GM11168 (cell line): ENCODE measurements at regions not wholly inside any gene's neighbourhood (a gene's known extent, or its start where the extent isn't known, plus 50 kb on each side); places are given as distances from the start of the nearest gene placed in this dataset.

ENCODE experiments used
- in situ Hi-C: fragments of 300-500 bp; cut with MboI; formaldehyde crosslinking; loops from one replicate; pipeline ENCODE4 v1.12.0; 2022; ENCODE audit warnings: low sequenced_read_pairs; ENCODE audit not compliant: unreplicated experiment

DNA sequence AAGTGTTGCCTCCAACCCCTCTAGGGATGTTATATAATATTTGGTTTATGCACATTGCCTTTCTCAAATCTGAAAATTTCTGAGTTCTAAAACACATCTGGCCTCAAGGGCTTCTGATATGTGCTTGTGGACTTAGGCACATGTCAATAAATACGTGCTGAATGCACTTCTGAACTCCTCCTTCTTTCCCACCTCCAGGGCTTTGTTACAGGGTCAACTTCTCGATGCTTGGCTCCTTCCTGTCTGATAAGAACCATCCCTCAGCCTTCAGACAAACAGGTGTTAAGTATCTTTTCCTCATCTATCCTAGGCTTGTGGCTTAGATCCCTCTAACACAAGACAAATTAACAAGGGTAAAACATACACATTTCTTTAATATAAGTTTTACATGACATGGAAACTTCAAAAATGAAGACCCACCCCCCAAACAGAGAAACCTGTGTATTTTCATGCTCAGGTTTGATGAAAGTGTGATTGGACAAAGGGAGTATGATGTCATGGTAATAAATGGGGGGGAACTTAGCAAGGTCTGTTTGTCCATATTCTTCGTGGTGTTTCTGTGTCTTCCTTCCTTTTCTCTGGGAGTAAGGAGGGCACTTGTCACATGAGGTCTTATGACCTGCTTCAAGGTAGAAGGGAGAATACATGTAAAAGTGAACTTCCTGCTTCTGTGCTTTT lies 326.9 kb downstream of the CD83 start:
- in situ Hi-C loops, result no loop called here

DNA sequence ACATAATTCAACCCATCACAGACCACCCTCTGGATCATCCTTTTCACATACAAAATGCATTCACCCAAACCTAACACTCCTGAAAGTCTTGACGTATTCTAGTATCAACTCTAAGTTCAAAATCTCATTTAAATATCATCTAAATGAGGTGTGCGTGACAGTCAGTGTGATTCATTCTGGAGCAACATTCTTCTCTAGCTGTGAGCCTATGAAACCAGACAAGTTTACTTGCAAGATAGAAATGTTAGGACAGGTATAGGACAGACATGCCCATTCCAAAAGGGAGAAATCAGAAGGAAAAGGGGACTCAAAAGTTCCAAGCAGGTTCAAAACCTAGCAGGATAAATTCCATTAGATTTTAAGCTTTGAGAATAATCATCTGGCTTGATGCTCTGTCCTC lies 329.7 kb downstream of the CD83 start:
- in situ Hi-C loops, result no loop called here

DNA sequence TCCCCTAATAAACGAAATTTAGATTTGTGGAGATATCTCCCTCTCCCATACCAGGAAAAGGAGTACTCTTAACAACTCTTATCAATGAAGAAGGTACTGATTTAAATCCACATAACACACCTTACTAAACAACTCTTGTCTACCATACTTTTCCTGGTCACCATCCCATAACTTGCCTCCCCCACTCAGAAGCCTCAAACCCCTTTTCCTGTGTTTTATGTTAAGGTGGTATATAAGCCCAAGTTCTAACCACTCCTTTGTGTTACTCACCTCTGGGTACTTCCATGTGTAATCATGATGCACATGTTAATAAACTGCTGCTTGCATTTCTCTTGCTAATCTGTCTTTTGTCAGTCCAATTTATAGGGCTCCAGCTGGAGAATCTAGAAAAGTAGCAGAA lies 330.7 kb downstream of the CD83 start:
- in situ Hi-C loops, result no loop called here

DNA sequence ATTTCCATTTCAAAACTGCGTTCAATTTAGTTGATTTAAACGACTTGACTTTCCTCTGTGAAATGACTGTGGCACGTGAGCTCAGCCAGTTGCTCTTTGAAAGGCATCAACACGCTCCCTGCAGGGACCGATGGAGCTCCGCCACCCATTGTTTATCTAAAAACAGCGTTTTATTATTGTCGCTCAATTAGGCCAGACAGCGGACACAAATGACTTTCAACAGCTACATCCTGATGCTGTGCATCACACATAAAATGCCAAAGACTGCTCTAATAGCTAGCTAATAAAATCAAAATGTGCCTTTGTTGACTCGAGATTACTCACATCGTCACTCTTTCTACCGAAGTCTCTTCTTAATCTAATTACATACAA lies 332.5 kb downstream of the CD83 start:
- in situ Hi-C loops, result no loop called here

DNA sequence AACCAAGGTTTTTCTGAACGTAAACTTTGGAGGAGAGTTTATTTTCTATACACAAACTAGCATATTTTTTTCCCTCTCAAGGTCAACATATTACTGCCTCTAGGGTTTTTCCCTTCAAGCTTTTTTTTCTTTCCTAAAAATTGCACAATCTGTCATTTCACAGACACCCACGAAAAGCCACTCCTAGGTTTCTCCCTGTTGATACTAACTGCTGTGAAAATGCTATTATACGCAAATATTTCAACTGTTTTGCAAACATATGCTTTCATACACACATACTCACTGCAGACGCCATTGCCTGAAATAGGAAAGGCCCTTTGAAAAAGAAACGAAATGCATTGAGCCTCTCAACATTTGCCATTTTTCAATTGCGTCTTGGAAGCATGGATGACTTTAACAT lies 333.0 kb downstream of the CD83 start:
- in situ Hi-C loops, result no loop called here

DNA sequence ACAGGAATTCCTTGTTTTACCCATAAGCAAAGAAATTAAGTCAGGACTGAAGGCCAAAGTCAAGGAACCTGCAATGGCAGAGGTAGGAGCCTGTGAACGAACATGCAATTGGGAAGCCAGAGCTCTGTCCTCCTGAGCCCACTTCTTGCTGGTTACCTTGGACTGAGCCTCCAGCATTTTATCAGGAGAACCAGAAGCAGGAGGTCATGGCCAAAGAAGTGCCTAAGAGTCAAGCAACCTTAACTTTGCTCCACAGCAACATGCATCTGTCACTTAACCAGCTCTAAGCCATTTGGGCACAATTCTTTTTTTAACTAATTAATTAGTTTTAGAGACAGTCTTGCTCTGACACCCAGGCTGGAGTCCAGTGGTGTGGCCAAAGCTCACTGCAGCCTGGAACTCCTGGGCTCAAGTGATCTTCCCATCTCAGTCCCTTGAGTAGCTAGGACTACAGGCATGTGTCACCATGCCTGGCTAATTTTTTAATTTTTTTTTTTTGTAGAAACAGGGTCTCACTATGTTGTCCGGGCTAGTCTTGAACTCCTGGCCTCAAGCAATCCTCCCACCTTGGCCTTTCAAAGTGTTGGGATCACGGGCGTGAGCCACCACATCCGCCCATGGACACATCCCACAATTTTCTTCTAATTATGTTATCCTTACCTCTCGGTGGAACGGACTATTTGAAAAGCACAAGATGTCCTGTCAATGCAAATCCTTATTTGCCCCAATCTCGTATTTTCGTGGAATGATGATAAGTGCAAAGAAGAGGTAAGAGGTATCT lies 334.2 kb downstream of the CD83 start:
- in situ Hi-C loops, result no loop called here

DNA sequence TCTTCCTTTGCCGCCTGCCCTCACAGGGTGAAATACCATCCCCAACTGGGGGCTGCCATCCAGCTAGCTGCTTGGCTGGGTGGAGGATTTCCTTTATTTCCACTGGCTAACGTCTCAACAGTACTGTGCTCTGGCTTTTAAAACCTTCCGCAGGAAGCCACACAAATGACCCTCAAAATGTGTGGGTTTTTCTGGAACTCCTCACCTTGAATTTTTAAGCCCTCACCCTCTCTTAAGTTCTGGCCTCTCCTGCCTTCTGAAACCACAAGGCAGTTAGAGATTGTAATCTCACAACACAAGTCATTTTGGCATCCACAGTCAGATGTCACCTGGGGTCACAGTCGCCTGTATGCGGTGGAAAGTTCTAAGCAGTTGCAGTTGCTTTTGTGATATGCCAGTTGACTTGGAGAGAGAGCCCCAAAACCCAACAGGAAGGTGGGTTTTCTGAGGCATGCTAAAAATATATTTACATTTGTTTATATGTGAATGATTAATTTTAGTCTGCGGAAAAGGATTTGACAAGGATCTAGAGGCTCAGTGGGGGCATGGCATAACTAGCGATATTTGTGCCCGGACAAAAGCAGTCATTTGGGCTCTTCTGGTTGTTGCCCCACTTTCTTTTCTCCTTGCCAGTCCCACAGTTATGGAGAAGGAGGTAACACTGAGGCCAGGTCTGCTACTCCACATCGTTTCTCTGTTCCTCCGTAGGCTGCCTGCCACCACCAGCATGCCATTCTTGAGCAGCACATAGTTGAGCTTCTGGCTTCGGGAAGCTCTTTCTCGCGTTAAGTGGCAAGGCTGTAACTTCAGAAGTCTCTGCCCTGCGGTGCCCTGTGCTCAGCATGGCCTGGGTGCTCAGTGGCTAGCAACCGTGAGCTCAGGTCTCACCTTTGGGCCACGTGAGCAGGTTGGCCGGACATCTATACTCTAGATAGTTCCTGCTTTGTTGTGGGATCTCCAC lies 335.3 kb downstream of the CD83 start:
- in situ Hi-C loops, result no loop called here

DNA sequence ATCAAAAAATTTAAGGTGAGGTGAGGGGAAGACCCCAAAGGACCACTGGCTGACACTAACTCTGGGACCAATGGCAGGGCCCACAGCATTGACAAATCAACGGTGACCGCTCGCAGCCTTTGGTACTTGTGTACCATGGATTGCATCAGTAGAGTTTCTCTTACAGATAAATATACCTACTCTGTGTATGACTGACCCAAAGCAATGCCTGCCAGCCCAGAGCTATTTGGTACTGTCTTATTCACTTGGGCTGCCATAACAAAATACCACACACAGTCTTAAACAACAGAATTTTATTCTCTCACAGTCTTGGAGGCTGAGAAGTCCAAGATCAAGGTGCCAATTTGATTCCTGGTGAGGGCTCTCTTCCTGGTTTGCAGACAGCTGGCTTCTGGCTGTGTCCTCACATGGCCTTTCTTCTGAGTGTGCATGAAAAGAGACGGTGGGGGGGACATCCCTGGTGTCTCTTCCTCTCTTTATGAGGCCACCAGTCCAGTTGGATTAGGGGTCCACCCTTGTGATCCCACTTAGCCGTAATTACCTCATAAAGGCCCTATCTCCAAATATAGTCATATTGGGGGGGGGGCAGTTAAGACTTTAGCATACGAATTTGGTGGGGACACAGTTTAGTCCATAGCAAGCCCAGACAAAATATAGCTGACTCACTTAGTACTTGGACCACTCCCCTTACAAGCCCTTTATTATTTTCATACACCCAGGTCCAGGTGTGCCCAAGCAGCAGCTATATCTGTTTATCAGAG lies 336.3 kb downstream of the CD83 start:
- in situ Hi-C loops, result no loop called here

DNA sequence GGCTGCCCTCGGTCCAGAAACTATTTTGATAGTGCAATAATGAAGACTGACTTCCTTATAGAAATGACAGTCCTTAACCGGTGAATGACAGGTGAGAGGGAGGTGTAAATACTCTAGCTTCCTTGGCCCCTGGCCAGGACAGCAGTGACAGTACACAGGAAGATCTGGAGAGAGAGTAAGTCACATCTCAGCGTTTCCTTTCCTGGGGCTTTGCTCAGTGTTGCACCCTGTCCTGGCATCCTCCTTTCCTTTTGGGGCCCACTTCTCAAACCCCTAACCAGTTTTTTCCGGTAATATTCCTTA lies 336.9 kb downstream of the CD83 start:
- in situ Hi-C loops, result no loop called here

DNA sequence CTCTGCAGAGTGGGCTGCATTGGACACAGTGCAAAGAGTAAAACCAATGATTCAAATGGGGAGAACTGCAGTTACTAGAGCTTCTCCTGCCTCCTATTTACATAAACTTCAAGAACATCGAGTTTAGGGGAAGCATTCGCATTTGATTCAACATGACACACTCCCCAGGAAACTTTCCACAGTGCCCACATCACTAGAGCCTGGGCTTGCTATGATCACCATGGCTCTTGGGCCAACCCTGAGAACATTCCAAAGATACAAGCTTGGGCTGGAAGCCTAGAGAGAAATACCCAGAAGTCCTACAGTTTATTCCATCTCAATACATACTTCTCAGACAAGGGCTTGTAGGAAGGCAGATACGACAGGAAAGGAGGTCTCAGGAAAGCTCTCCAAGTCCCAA lies 337.9 kb downstream of the CD83 start:
- in situ Hi-C loops, result no loop called here

DNA sequence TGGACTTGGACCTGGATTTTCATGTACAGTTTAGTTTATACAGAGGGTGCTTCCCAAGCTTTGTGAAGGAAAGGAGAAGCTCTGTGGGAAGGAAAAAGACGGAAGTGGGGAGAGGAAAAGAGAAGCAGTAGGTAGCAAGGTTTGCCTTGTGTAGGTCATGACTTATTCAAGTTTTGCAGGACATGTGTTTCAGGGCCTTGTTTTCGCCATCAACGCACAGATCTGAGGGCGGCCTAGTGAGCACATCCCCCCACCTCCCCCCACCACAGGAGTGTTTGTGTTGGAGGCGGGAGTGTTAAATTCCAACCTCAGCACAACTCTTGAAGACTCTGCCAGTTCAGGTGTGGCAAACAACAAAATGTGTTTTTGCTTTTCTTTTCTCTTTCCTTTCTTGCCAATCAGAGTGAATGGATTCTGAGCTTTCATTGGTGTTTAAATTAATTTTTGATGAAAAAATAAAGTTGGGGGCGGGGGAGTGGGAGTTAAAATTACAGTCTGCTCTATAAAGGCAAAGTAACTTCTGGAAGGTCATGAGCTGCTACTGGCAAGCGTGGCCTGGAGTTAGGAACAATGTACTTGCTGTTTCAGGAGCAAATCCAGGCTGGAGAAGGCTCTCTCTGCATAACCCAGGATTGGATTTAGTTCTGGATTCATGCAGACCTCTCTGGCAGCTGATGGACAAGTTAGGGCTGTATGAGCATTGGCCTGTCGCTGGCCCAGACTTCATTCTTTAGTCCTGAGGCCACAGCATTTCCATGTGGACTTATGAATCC lies 338.5 kb downstream of the CD83 start:
- in situ Hi-C loops, result no loop called here

DNA sequence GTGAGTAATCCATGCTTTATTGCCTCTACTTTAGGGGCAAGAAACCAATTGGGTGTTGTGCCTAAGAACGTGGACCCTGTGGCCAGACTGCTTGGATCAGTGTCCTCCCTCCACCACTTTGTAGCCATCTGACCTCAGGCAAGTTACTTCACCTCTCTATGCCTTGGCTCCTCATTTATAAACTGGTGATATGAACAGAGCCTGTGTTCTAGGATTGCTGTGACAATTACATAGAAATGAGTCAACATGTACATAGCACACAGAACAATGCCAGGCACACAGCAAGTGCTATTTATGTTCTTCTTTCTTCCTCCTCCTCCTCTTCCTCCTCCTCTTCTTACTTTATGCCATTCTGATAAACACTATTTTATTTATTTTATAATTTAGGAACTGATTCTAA lies 339.4 kb downstream of the CD83 start:
- in situ Hi-C loops, result no loop called here

DNA sequence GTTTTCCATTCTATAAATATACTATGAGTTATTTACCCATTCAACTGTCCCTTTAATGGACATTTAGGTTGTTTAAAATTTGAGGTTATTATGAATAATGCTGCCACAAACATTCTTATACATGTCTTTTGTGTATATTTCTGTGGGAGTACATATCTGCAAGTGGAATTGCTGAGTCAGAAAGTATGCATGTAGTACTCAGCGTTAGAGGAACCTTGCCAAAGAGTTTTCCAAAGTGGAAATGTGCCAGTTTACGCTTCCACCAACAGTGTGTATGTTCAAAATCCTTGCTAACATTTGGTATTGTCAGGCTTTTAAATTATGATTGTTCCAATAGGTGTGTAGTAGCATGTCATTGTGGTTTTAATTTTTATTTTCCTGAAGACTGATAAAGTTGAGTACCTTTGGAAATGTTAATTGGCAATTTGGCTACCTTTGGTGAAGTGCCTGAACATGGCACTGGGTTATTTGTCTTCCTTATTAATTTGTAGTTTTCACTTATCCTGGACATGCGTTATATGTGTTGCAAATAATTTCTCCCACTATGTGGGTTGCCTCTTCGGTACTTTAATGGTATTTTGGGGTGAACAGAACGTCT lies 341.2 kb downstream of the CD83 start:
- in situ Hi-C loops, result no loop called here

DNA sequence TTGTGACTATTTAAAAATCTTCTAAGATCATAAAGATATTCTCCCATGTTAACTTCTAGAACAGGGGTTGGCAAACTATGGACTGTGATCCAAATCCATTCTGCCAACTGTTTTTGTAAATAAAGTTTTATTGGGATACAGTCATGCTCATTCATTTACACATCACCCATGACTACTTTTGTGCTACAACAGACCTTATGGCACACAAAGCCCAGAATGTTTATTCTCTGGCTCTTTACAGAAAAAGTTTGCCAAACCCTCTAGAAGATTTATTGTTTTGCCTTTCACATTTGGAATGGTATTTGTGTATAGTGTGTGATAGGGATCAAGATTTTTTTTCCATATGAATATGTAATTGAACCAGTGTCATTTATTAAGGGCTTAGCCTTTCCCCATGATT lies 341.7 kb downstream of the CD83 start:
- in situ Hi-C loops, result no loop called here

DNA sequence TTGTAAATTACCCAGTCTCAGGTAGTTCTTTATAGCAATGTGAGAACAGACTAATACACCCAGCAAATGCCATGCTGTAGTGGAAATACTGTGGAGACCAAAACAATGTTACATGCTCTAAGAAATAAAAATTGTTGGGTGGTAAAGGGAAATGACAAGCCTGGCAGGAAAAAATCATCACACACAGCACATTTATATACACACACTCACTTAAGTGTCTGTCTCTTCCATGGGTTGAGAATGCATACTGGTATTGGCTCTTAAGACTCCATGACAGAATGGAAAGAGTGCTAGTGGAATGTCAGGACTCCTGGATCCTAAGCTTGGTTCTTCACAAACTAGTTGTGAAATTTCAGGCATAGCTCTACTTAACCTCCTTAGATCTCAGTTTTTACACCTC lies 343.0 kb downstream of the CD83 start:
- in situ Hi-C loops, result no loop called here

DNA sequence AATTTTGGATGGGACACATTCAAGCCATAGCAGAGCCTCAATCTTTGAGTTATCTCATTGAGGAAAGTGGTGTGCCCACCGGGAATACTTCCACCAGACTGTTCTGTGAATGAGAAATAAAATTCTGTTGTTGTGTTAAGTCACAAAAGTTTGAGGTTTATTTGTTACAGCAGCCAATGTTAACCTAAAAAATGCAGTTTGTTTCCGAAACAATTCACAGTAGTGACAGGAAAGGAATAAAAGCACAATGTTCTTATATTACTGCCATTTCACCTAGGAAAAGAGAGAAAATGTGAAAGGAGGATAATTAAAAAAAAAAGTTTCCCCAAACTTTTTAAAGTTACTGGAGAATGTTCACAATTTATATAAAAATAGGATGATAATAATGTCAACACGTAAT lies 344.6 kb downstream of the CD83 start:
- in situ Hi-C loops, result no loop called here

DNA sequence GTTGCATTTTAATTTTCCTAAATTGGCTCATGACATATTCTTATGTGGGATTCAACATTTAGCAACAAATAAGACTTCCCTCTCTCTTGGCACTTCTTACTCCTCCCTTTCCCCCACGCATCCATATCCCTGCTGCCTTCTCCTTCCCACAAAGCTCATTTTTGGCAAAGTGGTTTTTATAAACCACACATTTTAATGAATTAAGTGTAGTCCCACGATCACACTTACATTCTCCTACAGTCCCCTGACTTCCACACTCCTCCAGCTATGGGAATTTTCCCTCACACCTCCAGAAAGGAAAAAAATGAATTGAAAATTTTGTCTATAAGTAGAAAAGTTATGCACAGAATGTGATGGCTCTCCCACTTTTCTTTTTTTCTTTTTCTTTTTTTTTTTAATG lies 345.0 kb downstream of the CD83 start:
- in situ Hi-C loops, result no loop called here

DNA sequence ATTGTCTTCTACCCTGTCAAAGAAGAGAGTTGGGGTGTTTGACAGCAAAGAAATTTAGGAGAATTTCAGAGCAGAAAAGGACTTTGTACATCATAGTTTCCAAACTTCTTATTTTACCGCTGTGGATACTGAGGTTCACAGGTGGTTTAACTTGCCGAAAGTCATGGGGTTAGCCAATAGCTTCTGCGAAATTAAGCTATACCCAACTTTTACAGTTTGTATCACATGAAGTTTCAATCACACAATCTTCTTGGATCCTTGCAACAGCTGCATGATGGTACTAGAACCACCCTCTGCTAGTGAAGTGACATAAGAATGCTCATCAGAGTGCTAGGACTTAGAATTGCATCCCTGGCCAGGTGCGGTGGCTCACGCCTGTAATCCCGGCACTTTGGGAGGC lies 345.5 kb downstream of the CD83 start:
- in situ Hi-C loops, result no loop called here

DNA sequence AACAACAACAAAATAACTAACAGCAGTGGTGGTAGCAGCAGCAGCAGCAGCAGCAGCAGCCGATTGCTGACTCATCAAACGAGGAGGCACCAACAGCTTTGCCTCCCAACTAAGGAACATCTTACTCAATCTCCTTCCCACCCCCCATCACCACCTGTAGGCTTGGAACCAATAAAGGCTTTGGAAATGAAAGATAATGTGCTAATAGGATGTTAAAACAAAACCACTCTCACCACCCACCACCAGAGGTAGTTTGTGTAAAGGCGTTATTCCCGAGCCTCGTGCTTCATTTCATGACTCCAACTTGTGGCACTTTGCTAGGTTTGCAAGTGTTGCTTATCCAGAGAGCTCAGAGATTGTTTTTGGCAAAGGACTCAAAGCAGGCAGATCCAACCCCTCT lies 346.5 kb downstream of the CD83 start:
- in situ Hi-C loops, result no loop called here
